KMS-11 (cell line): ENCODE measurements at regions not wholly inside any gene's neighbourhood (a gene's known extent, or its start where the extent isn't known, plus 50 kb on each side); places are given as distances from the start of the nearest gene placed in this dataset.

Source experiments
- H2AFZ ChIP-seq: fragments of 200-600 bp; sonication (generic); 2 replicates; pipeline ENCODE4 v1.6.1; 2016; ENCODE audit warnings: antibody characterized with exemption, mixed run types, low read depth
- H3K27ac ChIP-seq: fragments of 200-600 bp; sonication (generic); 2 replicates; pipeline ENCODE4 v1.6.1; 2016; ENCODE audit warnings: mild to moderate bottlenecking, mixed run types
- H3K27me3 ChIP-seq: fragments of 200-600 bp; sonication (generic); 2 replicates; pipeline ENCODE4 v1.6.1; 2017; ENCODE audit warnings: mild to moderate bottlenecking, low read depth, mixed run types, moderate library complexity; ENCODE audit not compliant: insufficient read depth
- H3K36me3 ChIP-seq: fragments of 200-600 bp; sonication (generic); 2 replicates; pipeline ENCODE4 v1.6.1; 2017; ENCODE audit warnings: mild to moderate bottlenecking, mixed run types; ENCODE audit not compliant: insufficient read depth
- H3K4me1 ChIP-seq: fragments of 200-600 bp; sonication (generic); 2 replicates; pipeline ENCODE4 v1.6.1; 2016; ENCODE audit warnings: mild to moderate bottlenecking, low read depth, mixed run types; ENCODE audit not compliant: poor library complexity, severe bottlenecking
- H3K4me2 ChIP-seq: fragments of 200-600 bp; sonication (generic); 2 replicates; pipeline ENCODE4 v1.7.0; 2016; ENCODE audit warnings: mild to moderate bottlenecking, mixed run types
- H3K4me3 ChIP-seq: fragments of 200-600 bp; sonication (generic); IDR thresholded peaks from 2 replicates; pipeline ENCODE4 v1.6.1; 2017; ENCODE audit warnings: low read depth, low read length, mixed read lengths; ENCODE audit not compliant: insufficient read depth
- H3K79me2 ChIP-seq: fragments of 200-600 bp; sonication (generic); 2 replicates; pipeline ENCODE4 v1.6.1; 2016; ENCODE audit warnings: low read depth, mixed run types; ENCODE audit not compliant: insufficient read depth
- H3K9ac ChIP-seq: fragments of 200-600 bp; sonication (generic); 2 replicates; pipeline ENCODE4 v1.6.1; 2016; ENCODE audit warnings: mild to moderate bottlenecking, mixed run types
- H4K20me1 ChIP-seq: fragments of 200-600 bp; sonication (generic); 2 replicates; pipeline ENCODE4 v1.6.1; 2016; ENCODE audit warnings: mild to moderate bottlenecking, mixed run types; ENCODE audit not compliant: insufficient read depth
- TF ChIP-seq, protein P1 (sequence below): fragments of 200-600 bp; sonication (generic); conservative IDR thresholded peaks from 2 replicates; pipeline ENCODE4 v1.6.1; 2017; ENCODE audit warnings: low read depth, mild to moderate bottlenecking, antibody characterized with exemption, low read length, moderate library complexity, mixed read lengths

DNA sequence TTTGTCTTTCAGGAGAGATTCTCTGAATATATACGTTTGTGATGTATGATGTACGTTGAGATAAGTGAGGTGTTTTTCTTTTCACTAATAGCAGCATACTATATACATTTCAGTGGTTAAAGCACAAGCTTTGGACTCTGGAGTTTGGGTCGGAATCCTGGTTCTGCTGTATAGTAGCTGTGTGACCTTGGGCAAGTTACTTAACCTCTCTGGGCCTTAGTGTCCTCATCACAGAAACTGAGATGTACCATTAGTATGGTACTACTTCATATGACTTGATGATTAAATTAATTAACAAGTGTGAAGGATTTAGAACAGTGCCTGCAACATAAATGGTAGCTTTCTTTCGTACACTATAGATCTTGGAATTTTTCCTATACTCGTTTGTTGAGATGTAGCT lies 258.7 kb downstream of the CDCA7 start:
- H3K4me2 ChIP-seq, result no peak overlapping the region

DNA sequence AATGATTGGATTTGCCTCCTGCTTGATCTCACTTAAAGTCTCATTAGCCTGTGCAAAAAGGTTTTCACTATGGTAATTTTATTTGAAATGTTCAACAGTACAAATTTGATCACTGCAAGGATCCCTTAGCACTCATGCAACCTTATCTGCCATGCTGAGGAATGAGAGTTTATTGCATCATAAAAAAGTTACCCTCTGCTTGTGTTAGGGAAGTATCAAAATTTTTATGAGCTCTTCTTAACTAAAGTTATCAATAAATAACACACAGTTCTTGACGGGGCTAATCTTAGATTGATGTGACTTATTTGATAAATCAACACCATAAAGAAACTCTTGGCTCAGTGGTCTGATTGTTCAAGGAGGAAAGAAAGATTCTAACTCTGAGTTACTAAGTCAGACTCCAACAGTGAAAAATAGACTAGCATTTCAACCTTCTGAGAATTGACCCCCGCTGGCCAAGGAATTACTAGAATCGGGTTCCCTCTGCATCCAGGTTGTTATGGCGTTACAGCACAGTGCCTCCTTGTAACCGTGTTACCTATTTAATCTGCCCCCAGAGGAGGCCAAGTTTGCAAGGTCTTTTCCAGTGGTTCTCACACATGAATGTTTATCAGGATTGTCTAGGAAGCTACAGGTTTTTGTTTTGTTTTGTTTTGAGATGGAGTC lies 259.7 kb downstream of the CDCA7 start:
- Histone ChIP-seq H3K4me2 (no peak overlapping the region), H3K27ac (no peak overlapping the region), H3K79me2 (no peaks in the 10 kb centered on the region), H4K20me1 (no peaks in the 10 kb centered on the region), H2AFZ (no peak overlapping the region), H3K36me3 (no peaks in the 10 kb centered on the region), H3K27me3 (no peaks in the 10 kb centered on the region), H3K4me3 (no peak overlapping the region), H3K9ac (no peak overlapping the region), H3K4me1 (no peaks in the 10 kb centered on the region)
- TF ChIP-seq, protein P1, sequence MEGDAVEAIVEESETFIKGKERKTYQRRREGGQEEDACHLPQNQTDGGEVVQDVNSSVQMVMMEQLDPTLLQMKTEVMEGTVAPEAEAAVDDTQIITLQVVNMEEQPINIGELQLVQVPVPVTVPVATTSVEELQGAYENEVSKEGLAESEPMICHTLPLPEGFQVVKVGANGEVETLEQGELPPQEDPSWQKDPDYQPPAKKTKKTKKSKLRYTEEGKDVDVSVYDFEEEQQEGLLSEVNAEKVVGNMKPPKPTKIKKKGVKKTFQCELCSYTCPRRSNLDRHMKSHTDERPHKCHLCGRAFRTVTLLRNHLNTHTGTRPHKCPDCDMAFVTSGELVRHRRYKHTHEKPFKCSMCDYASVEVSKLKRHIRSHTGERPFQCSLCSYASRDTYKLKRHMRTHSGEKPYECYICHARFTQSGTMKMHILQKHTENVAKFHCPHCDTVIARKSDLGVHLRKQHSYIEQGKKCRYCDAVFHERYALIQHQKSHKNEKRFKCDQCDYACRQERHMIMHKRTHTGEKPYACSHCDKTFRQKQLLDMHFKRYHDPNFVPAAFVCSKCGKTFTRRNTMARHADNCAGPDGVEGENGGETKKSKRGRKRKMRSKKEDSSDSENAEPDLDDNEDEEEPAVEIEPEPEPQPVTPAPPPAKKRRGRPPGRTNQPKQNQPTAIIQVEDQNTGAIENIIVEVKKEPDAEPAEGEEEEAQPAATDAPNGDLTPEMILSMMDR, result no peak

More for the DNA sequence above, 258.7 kb downstream of the CDCA7 start:
- TF ChIP-seq, protein P1, result no peak
- Histone ChIP-seq H3K4me1 (no peaks in the 10 kb centered on the region), H3K27me3 (no peaks in the 10 kb centered on the region), H2AFZ (no peak overlapping the region), H3K9ac (no peak overlapping the region), H3K79me2 (no peaks in the 10 kb centered on the region), H3K27ac (no peak overlapping the region), H3K4me3 (no peak overlapping the region), H3K36me3 (no peaks in the 10 kb centered on the region), H4K20me1 (no peaks in the 10 kb centered on the region)

GRCh38 chr2:173623438-173624319 lies 269.0 kb downstream of the CDCA7 start:
- Histone ChIP-seq H3K4me3 (no peak overlapping the region), H2AFZ (no peak overlapping the region), H3K4me2 (no peak overlapping the region), H3K36me3 (no peaks in the 10 kb centered on the region), H3K9ac (no peak overlapping the region), H3K27me3 (no peaks in the 10 kb centered on the region), H4K20me1 (no peaks in the 10 kb centered on the region), H3K79me2 (no peaks in the 10 kb centered on the region), H3K4me1 (no peaks in the 10 kb centered on the region), H3K27ac (no peak overlapping the region)
- TF ChIP-seq, protein P1, result no peak

DNA sequence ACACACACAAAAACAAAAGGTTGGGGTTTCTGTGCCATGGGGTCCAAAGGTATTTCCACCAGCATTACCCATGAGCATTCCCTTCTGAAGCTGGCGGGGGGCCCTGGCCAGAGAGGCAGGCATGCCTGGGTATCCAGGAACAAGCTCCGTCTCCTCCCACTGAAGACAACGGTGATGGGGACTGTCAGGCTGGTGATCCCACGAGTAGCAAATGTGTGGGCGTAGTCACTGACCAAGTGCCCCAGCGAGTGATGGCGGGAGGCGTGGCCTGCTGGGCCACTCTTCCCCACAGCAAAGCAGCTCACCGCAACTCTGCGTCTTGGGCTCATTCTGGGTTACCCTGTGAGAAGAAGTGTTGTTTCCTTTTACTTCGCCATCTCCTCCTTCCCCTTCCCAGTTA lies 270.6 kb downstream of the CDCA7 start:
- Histone ChIP-seq H3K27me3 (no peaks in the 10 kb centered on the region), H4K20me1 (no peaks in the 10 kb centered on the region), H2AFZ (no peak overlapping the region), H3K27ac (no peak overlapping the region), H3K4me1 (no peaks in the 10 kb centered on the region), H3K79me2 (no peaks in the 10 kb centered on the region), H3K36me3 (no peaks in the 10 kb centered on the region), H3K9ac (no peak overlapping the region), H3K4me3 (no peak overlapping the region), H3K4me2 (no peak overlapping the region)
- TF ChIP-seq, protein P1, result no peak
